Liver (tissue), 3 donors: ENCODE measurements at regions not wholly inside any gene's neighbourhood (a gene's known extent, or its start where the extent isn't known, plus 50 kb on each side); places are given as distances from the start of the nearest gene placed in this dataset.

Experiments
- CTCF ChIP-seq: fragments of 150-350 bp; IDR thresholded peaks from 2 replicates; pipeline ENCODE4 v1.5.1; 2017; ENCODE audit warnings: improper control_type of control experiment, low read depth, low read length; ENCODE audit not compliant: missing input control
- JUND ChIP-seq, 2 donors: IDR thresholded peaks; 2 replicates each; pipeline ENCODE4 v1.6.1; 2016; ENCODE audit warnings: antibody characterized with exemption in 2 of 2
- RAD21 ChIP-seq, 2 donors: IDR thresholded peaks; 2 replicates each; pipeline ENCODE4 v1.6.1; 2016; ENCODE audit warnings: antibody characterized with exemption in 2 of 2, mild to moderate bottlenecking in 2 of 2
- SP1 ChIP-seq: IDR thresholded peaks from 2 replicates; pipeline ENCODE4 v1.6.1; 2018; ENCODE audit warnings: antibody characterized with exemption, mild to moderate bottlenecking
- YY1 ChIP-seq: IDR thresholded peaks from 2 replicates; pipeline ENCODE4 v1.6.1; 2016; ENCODE audit warnings: antibody characterized with exemption, mild to moderate bottlenecking
- ZBTB33 ChIP-seq: IDR thresholded peaks from 2 replicates; pipeline ENCODE4 v1.6.1; 2016; ENCODE audit warnings: antibody characterized with exemption
- donor health status: healthy.
- donor health status: healthy.

- TF ChIP-seq CTCF (no peak), ZBTB33 (no peak), RAD21 (IDR thresholded peaks at IDR 0.05) (no peak), YY1 (no peak), SP1 (no peak), JUND (IDR thresholded peaks at IDR 0.05) (no peak)
Measured at GRCh38 chr5:38104497-38105230, 153.7 kb upstream of the EGFLAM start.
